ENCODE measurements at regions not wholly inside any gene's neighbourhood (a gene's known extent, or its start where the extent isn't known, plus 50 kb on each side); places are given as distances from the start of the nearest gene placed in this dataset.
"Not testable (repeated sequence)": the region's sequence is repeated elsewhere in the genome, so short reads cannot be mapped to it uniquely, and the experiment has no call there.

DNA sequence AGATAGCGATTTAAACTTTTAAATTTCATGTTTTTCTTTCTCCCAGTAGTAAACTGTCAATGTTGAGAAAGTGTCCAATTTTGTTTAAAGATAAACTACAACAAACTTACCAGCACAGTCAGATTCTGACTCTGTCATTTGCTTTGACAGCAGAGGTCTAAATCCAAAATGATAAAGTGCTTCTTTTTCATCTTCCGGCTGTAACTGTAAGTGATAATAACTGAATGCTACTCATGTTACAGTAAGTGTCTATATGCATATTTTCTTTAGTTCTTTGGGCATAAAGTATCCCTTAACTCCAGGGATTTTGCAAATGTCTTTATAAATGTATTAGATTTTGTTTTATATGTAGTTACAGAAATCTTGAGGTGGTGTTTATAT lies 610.4 kb downstream of the RFPL4B start:
- in situ Hi-C loops (cut with HindIII; ENCODE audit: low sequenced_read_pairs): no loop called here

GRCh38 chr6:112960130-112960529 lies 613.0 kb downstream of the RFPL4B start:
- in situ Hi-C loops (cut with HindIII; ENCODE audit: low sequenced_read_pairs): not testable (repeated sequence)

- in situ Hi-C loops (cut with HindIII; ENCODE audit: low sequenced_read_pairs): no loop called here
Observed at GRCh38 chr6:112967974-112968373, 620.8 kb downstream of the RFPL4B start.

- in situ Hi-C loops (cut with HindIII; ENCODE audit: low sequenced_read_pairs): no loop called here
Observed at GRCh38 chr6:112971651-112972050, 624.5 kb downstream of the RFPL4B start.

DNA sequence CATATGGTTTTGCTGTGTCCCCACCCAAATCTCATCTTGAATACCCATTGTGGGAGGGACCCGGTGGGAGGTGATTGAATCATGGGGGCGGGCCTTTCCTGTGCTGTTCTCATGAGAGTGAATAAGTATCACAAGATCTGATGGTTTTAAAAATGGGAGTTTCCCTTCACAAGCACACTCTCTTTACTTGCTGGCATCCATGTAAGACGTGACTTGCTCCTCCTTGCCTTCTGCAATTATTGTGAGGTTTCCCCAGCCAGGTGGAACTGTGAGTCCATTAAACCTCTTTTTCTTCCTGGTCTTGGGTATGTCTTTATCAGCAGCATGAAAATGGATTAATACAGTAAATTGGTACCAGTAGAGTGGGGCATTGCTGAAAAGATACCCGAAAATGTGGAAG lies 627.8 kb downstream of the RFPL4B start:
- in situ Hi-C loops (cut with HindIII; ENCODE audit: low sequenced_read_pairs): not testable (repeated sequence)

DNA sequence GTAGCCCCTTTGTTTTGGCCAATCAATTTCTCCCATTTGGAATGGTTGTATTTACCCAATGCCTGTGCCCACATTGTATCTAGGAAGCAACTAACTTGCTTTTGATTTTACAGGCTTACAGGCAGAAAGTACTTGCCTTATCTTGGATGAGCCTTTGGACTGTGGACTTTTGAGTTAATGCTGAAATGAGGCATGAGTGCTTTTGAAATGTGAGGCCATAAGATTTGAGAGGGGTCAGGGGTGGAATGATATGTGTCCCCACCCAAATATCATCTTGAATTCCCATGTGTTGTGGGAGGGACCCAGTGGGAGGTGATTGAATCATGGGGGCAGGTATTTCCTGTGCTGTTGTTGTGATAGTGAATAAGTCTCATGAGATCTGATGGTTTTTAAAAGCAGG lies 629.4 kb downstream of the RFPL4B start:
- in situ Hi-C loops (cut with HindIII; ENCODE audit: low sequenced_read_pairs): not testable (repeated sequence)

DNA sequence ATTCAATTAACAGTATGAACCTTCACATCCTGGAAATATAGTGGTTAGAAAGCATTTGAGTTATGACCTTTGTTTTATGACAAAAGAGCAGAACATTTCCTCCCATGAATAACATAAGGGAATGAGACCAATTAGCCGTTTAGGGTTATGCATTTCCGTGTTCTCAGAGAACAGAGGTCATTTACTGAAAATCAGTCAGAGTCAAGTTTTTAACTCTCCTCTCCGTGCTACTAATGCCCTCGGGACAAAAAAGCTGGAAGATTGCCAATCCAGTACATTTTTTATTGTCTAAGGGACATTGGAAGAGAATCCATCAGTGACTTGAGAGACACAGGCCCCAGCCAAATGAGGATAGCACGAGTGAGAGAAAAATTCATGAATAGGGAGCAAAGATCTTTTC lies 632.7 kb downstream of the RFPL4B start:
- in situ Hi-C loops (cut with HindIII; ENCODE audit: low sequenced_read_pairs): no loop called here

- in situ Hi-C loops (cut with HindIII; ENCODE audit: low sequenced_read_pairs): no loop called here
Observed at GRCh38 chr6:112980676-112981075, 633.5 kb downstream of the RFPL4B start.

GRCh38 chr6:112983713-112984261 lies 636.7 kb downstream of the RFPL4B start:
- in situ Hi-C loops (cut with HindIII; ENCODE audit: low sequenced_read_pairs): no loop called here

DNA sequence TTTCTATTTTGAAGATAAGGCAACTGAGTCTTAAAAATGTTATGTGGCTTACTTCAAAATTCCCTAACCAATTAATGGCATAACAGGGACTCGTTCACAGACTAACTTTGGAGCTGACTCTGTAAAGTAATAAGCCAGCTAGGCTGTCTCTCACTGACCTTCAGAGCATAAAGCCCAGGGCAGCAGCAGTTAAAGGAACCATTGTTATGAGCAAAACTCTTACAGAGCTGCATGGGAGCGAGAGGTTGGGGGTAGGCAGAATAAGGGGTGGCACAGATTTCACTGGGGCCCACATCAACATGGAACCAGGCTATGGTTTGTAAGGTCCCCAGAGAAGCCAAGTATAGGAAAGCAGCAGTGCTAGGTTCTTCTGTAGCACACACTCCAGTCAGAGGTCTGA lies 637.8 kb downstream of the RFPL4B start:
- in situ Hi-C loops (cut with HindIII; ENCODE audit: low sequenced_read_pairs): no loop called here

DNA sequence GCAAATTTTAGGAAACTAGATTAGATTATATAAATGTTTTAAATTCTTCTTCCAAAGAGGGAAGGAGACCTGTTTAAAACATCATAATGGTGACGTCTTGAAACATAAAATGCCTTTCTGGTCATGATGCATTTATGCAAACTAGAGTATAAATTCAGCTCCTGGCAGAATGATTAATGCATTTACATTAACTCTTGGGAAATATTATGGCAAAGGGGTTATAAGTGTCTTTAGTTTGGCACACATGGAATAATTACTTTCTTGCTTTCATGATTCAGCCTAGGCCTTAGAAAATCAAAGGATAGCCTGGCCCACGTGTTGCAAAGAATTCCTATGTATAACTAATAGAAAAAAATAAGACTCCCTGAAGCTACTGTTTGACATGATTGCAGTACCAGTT lies 639.2 kb downstream of the RFPL4B start:
- in situ Hi-C loops (cut with HindIII; ENCODE audit: low sequenced_read_pairs): no loop called here

DNA sequence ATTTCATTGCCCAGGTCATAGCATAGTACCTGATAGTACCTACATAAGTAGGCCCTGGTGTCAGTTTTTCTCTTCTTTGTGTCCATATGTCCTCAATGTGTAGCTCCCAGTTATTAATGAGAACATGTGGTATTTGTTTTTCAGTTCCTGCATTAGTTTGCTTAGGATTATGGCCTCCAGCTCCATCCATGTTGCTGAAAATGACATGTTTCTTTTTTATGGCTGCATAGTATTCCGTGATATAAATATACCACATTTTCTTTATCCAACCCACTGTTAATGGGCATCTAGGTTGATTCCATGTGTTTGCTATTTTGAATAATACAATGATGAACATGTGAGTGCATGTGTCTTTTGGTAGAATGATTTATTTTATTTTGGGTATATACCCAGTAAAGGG lies 641.6 kb downstream of the RFPL4B start:
- in situ Hi-C loops (cut with HindIII; ENCODE audit: low sequenced_read_pairs): no loop called here

- in situ Hi-C loops (cut with HindIII; ENCODE audit: low sequenced_read_pairs): no loop called here
Observed at GRCh38 chr6:112990971-112991370, 643.8 kb downstream of the RFPL4B start.

DNA sequence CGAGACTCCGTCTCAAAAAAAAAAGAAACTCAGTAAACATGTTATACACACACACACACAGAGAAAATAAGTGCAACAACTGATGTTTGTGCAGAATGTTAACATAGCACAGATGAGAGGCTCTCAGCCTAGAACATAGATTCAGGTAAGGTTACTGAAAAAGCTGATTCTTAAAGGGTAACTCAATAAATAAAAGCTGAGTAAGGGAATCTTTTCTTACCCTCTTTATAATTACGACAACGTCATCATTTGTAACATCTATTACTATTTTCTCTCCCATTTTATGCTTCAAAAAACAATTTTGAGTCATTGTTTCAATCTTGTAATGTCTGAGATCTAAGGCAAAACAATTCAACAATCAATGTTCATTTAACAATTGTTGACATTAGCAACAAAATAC lies 644.8 kb downstream of the RFPL4B start:
- in situ Hi-C loops (cut with HindIII; ENCODE audit: low sequenced_read_pairs): no loop called here

GRCh38 chr6:112997421-112998085 lies 650.4 kb downstream of the RFPL4B start:
- in situ Hi-C loops (cut with HindIII; ENCODE audit: low sequenced_read_pairs): no loop called here

DNA sequence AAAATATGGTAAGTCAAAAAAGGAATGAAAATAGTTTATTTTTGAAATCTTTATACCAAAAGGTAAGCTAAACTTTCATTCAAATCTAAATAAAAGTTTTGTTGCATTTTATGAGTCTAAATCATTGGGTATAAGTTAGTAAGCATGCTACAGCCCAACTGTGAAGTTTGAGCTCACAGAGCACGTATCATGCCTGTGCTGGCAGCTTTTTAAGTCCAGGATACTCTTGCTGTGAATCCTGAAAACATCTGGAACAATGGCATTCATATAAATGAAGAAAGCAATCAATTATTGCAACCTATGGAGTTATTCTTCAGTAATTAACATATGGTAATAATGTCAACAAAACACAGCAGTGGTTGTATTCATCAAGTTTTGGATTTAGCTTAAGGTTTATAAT lies 656.9 kb downstream of the RFPL4B start:
- in situ Hi-C loops (cut with HindIII; ENCODE audit: low sequenced_read_pairs): no loop called here

DNA sequence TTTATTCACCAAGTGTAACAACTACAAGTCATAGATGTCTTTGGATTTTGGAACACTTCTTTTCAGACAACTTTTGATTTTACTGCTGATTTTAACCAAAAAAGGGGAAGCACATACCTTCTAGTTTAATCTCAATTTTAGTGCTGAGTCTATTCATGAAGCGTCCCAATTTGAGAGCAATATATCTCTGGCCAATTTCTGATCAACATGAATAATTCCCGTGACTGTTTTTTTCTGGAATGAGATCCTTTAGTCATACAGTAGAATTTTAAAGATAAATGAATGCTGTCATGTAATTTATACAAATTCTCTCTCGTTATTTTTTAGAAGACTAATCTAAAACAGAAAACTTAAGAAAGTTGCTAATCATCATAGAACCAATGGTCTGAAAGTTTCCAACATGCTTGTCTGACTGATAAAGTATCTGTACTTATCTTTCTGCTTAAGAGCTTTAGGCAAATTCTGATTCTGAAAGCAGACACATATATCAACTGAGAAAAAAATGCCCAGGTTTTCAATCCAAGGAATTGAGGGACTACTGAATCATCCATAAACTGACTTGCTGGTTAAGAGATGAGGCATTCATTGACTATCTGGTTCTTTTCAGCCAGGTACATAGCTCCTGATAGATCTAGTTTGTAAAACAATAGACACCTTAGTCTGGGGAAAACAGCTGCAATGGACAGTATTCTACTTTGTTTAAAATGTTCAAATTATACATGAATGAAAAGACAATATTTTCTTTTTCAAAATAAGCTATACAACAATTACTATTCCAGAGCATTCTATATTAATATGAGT lies 657.5 kb downstream of the RFPL4B start:
- in situ Hi-C loops (cut with HindIII; ENCODE audit: low sequenced_read_pairs): no loop called here

DNA sequence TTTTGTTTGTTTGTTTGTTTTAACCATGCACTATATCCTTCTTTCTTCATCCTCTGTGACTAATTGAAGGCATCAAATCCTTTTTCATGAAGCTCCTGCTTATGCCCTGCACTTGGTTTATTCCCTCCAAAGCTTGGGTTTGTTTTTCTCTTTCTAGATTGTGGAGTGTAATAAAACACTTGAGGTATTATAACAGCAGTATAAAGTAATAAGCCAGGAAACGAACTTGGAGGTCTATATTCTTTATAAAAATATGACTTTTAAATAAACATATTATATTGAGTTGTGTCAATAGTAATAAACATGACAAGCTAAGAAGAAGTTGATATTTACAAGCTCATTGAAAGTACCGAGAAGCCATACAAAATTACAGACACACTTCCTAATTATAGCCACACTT lies 659.4 kb downstream of the RFPL4B start:
- in situ Hi-C loops (cut with HindIII; ENCODE audit: low sequenced_read_pairs): no loop called here

GRCh38 chr6:113009682-113010081 lies 662.6 kb downstream of the RFPL4B start:
- in situ Hi-C loops (cut with HindIII; ENCODE audit: low sequenced_read_pairs): no loop called here

GRCh38 chr6:113010196-113010989 lies 663.3 kb downstream of the RFPL4B start:
- in situ Hi-C loops (cut with HindIII; ENCODE audit: low sequenced_read_pairs): no loop called here

GRCh38 chr6:113011389-113011788 lies 664.3 kb downstream of the RFPL4B start:
- in situ Hi-C loops (cut with HindIII; ENCODE audit: low sequenced_read_pairs): no loop called here

Measured in endothelial cell of hepatic sinusoid (primary cell).